Fibroblast of skin of scalp (primary cell): ENCODE measurements at regions not wholly inside any gene's neighbourhood (a gene's known extent, or its start where the extent isn't known, plus 50 kb on each side); places are given as distances from the start of the nearest gene placed in this dataset.

ENCODE experiments used
- DNase-seq: peaks from one replicate; pipeline ENCODE4 v3.0.0-alpha.2; 2013

- no peak for DNase-seq
Observed at GRCh38 chr9:32291370-32291769, 93.1 kb upstream of the ACO1 start.

- DNase-seq: no peak
Observed at GRCh38 chr9:32292611-32293010, 91.8 kb upstream of the ACO1 start.

GRCh38 chr9:32293091-32293490 lies 91.4 kb upstream of the ACO1 start:
- DNase-seq: no peak

GRCh38 chr9:32294106-32294505 lies 90.3 kb upstream of the ACO1 start:
- no peak for DNase-seq

- DNase-seq: no peak
Observed at GRCh38 chr9:32300373-32300772, 84.1 kb upstream of the ACO1 start.

- DNase-seq: no peak
Observed at GRCh38 chr9:32304495-32304894, 79.9 kb upstream of the ACO1 start.

- no peak for DNase-seq
Observed at GRCh38 chr9:32306006-32306405, 78.4 kb upstream of the ACO1 start.

- no peak for DNase-seq
Observed at GRCh38 chr9:32319312-32319929, 65.0 kb upstream of the ACO1 start.

- DNase-seq: no peak
Observed at GRCh38 chr9:32322622-32323021, 61.8 kb upstream of the ACO1 start.

- no peak for DNase-seq
Observed at GRCh38 chr9:32326146-32326545, 58.3 kb upstream of the ACO1 start.

- DNase-seq: no peak
Observed at GRCh38 chr9:32331240-32331639, 53.2 kb upstream of the ACO1 start.

- DNase-seq: no peak
Observed at GRCh38 chr9:32334112-32334511, 50.3 kb upstream of the ACO1 start.
